A549 (cell line): ENCODE measurements at regions not wholly inside any gene's neighbourhood (a gene's known extent, or its start where the extent isn't known, plus 50 kb on each side); places are given as distances from the start of the nearest gene placed in this dataset.

Experiments used
- ATAC-seq, 2 experiments: fragments of 200-7000 bp in 1 of 2; fragments of >200 bp in 1 of 2; cut with Nextera tagmentation in 1 of 2; cut with Tn5 transposase in 1 of 2; 3 replicates each; pipeline versions ENCODE4 v1.8.0 to v1.9.1; 2018 to 2020; ENCODE audit warnings: mild to moderate bottlenecking in 1 of 2, moderate library complexity in 1 of 2
- CTCF ChIA-PET: fragments of 300-600 bp; sonication (Branson Sonifier 250); formaldehyde crosslinking; extraction: SDS; loops from one replicate; lab custom pipeline; 2021; ENCODE audit warnings: antibody characterized with exemption, inconsistent platforms; lab: Yijun Ruan, JAX
- POLR2A ChIA-PET: fragments of 350-600 bp; formaldehyde crosslinking; extraction: SDS; loops from one replicate; lab custom pipeline; 2021; ENCODE audit warnings: antibody characterized with exemption, inconsistent platforms; lab: Yijun Ruan, JAX
- DNase-seq, 2 experiments: peaks; one replicate each; pipeline versions ENCODE4 v3.0.0 to v3.0.0-alpha.2; 2011 to 2016; ENCODE audit warnings: low read depth in 1 of 2, low spot score in 1 of 2
- FAIRE-seq: peaks from 2 replicates; lab custom pipeline; 2011; peaks lifted over from hg19 to GRCh38; lab: Jason Lieb, UNC
- H3K27ac ChIP-seq, 2 experiments: fragments of >200 bp; sonication (Bioruptor Twin); formaldehyde crosslinking; 3 replicates each; pipeline ENCODE4 v1.5.1; 2016 to 2017
- H3K4me1 ChIP-seq: fragments of >200 bp; sonication (Bioruptor Twin); formaldehyde crosslinking; 3 replicates; pipeline ENCODE4 v1.6.1; 2016
- H3K4me2 ChIP-seq: fragments of >200 bp; sonication (Bioruptor Twin); formaldehyde crosslinking; 3 replicates; pipeline ENCODE4 v1.6.1; 2016
- H3K4me3 ChIP-seq: fragments of >200 bp; sonication (Bioruptor Twin); formaldehyde crosslinking; 3 replicates; pipeline ENCODE4 v1.5.1; 2016
- H3K9me3 ChIP-seq: fragments of >200 bp; sonication (Bioruptor Twin); formaldehyde crosslinking; 3 replicates; pipeline ENCODE4 v1.6.1; 2016
- BCL3 ChIP-seq: fragments of >200 bp; sonication (Bioruptor Twin); formaldehyde crosslinking; IDR thresholded peaks from 3 replicates; pipeline ENCODE4 v1.6.1; 2016
- BHLHE40 ChIP-seq: IDR thresholded peaks from 2 replicates; pipeline ENCODE4 v1.6.1; 2012; ENCODE audit warnings: low read depth, low read length, inconsistent platforms
- CBX2 ChIP-seq: fragments of 200-600 bp; sonication (generic); IDR thresholded peaks from 2 replicates; pipeline ENCODE4 v1.6.1; 2016; ENCODE audit warnings: low read depth, mild to moderate bottlenecking, borderline replicate concordance
- CHD2 ChIP-seq: fragments of 150-350 bp; IDR thresholded peaks from 2 replicates; pipeline ENCODE4 v1.6.1; 2014; ENCODE audit warnings: low read length; ENCODE audit not compliant: partially characterized antibody
- EHF ChIP-seq: fragments of 250-450 bp; sonication (Bioruptor Pico); IDR thresholded peaks from 2 replicates; pipeline ENCODE4 v1.5.0; 2020; ENCODE audit warnings: mild to moderate bottlenecking
- ELK1 ChIP-seq: fragments of 150-350 bp; IDR thresholded peaks from 2 replicates; pipeline ENCODE4 v1.6.1; 2014; ENCODE audit warnings: low read depth, mild to moderate bottlenecking, low read length
- ESRRA ChIP-seq: fragments of 150-350 bp; IDR thresholded peaks from 2 replicates; pipeline ENCODE4 v1.6.1; 2014; ENCODE audit warnings: mild to moderate bottlenecking, low read length, borderline replicate concordance
- FOSB ChIP-seq: fragments of 250-450 bp; sonication (Bioruptor Pico); IDR thresholded peaks from 2 replicates; pipeline ENCODE4 v1.5.0; 2020; ENCODE audit warnings: mild to moderate bottlenecking, moderate library complexity
- FOXS1 ChIP-seq: fragments of 250-450 bp; sonication (Bioruptor Pico); IDR thresholded peaks from 2 replicates; pipeline ENCODE4 v1.5.0; 2020; ENCODE audit warnings: mild to moderate bottlenecking, moderate library complexity
- HDAC2 ChIP-seq: fragments of 200-600 bp; sonication (generic); IDR thresholded peaks from 2 replicates; pipeline ENCODE4 v1.6.1; 2016
- HES2 ChIP-seq: fragments of >200 bp; sonication (Bioruptor Twin); formaldehyde crosslinking; IDR thresholded peaks from 2 replicates; pipeline ENCODE4 v1.6.1; 2016
- HEYL ChIP-seq: fragments of 250-450 bp; sonication (Bioruptor Pico); IDR thresholded peaks from 2 replicates; pipeline ENCODE4 v1.8.0; 2021; ENCODE audit warnings: mild to moderate bottlenecking, moderate library complexity
- HOXA7 ChIP-seq: fragments of 250-450 bp; sonication (Bioruptor Pico); IDR thresholded peaks from 2 replicates; pipeline ENCODE4 v1.5.0; 2020; ENCODE audit warnings: mild to moderate bottlenecking, moderate library complexity
- JUNB ChIP-seq: fragments of >200 bp; sonication (Bioruptor Twin); formaldehyde crosslinking; IDR thresholded peaks from 2 replicates; pipeline ENCODE4 v1.6.1; 2016
- KDM5A ChIP-seq: fragments of 200-600 bp; sonication (generic); IDR thresholded peaks from 2 replicates; pipeline ENCODE4 v1.6.1; 2016; ENCODE audit warnings: antibody characterized with exemption, mild to moderate bottlenecking
- MAZ ChIP-seq: fragments of 150-350 bp; IDR thresholded peaks from 2 replicates; pipeline ENCODE4 v1.6.1; 2014; ENCODE audit warnings: antibody characterized with exemption, low read depth, low read length, borderline replicate concordance
- NR3C1 ChIP-seq: fragments of >200 bp; sonication (Bioruptor Twin); formaldehyde crosslinking; IDR thresholded peaks from 3 replicates; pipeline ENCODE4 v1.6.1; 2017
- PBX3 ChIP-seq: IDR thresholded peaks from 2 replicates; pipeline ENCODE4 v1.6.1; 2012
- PHF8 ChIP-seq: fragments of 200-600 bp; sonication (generic); IDR thresholded peaks from 2 replicates; pipeline ENCODE4 v1.6.1; 2016; ENCODE audit warnings: low read depth, mild to moderate bottlenecking, antibody characterized with exemption, moderate library complexity, borderline replicate concordance
- RARB ChIP-seq: fragments of 250-450 bp; sonication (Bioruptor Pico); IDR thresholded peaks from 2 replicates; pipeline ENCODE4 v1.8.0; 2021; ENCODE audit warnings: mild to moderate bottlenecking, moderate library complexity
- RFX5 ChIP-seq: fragments of 450-650 bp; IDR thresholded peaks from 2 replicates; pipeline ENCODE4 v1.7.1; 2014; ENCODE audit warnings: antibody characterized with exemption, mild to moderate bottlenecking, moderate library complexity
- SMC3 ChIP-seq: fragments of >200 bp; sonication (Bioruptor Twin); formaldehyde crosslinking; IDR thresholded peaks from 3 replicates; pipeline ENCODE4 v1.6.1; 2018; ENCODE audit warnings: inconsistent platforms
- TFCP2L1 ChIP-seq: fragments of 250-450 bp; sonication (Bioruptor Pico); IDR thresholded peaks from 2 replicates; pipeline ENCODE4 v1.5.0; 2021; ENCODE audit warnings: mild to moderate bottlenecking
- USF2 ChIP-seq: fragments of 450-650 bp; IDR thresholded peaks from 2 replicates; pipeline ENCODE4 v1.6.1; 2014; ENCODE audit warnings: antibody characterized with exemption
- ZSCAN20 ChIP-seq: fragments of 250-450 bp; sonication (Bioruptor Pico); IDR thresholded peaks from 2 replicates; pipeline ENCODE4 v1.8.0; 2022; ENCODE audit warnings: mild to moderate bottlenecking, moderate library complexity
- WGBS: methylation state at CpG from one replicate; pipeline ENCODE4 v1.1.6; 2017; ENCODE audit errors: missing lambda C conversion rate; 5-methylcytosine and 5-hydroxymethylcytosine counted together

- H3K4me1 ChIP-seq = no peaks in the 10 kb centered on the region
- no peak for DNase-seq
- H3K4me3 ChIP-seq = no peak overlapping the region
- no peaks in the 10 kb centered on the region for H3K9me3 ChIP-seq
- ChIA-PET POLR2A (no interaction called here), CTCF (no interaction called here)
- no peak for TF ChIP-seq RARB (CRISPR knock-in tag)
- no peak for TF ChIP-seq SMC3
- no peak for TF ChIP-seq HES2
- TF ChIP-seq RFX5 = no peak
- TF ChIP-seq BCL3 = no peak
- no peak for TF ChIP-seq NR3C1
- TF ChIP-seq HEYL = no peak
- no peak for TF ChIP-seq KDM5A
- TF ChIP-seq ESRRA = no peak
- TF ChIP-seq PHF8 = no peak
- ATAC-seq = no peak
- WGBS = 37% methylated on average over 1 of the region's 1 CpG
- no peak for FAIRE-seq
- no peak overlapping the region for H3K27ac ChIP-seq
- no peak overlapping the region for H3K4me2 ChIP-seq
Measured at GRCh38 chr2:184410160-184410559, 188.2 kb upstream of the ZNF804A start.

- Histone ChIP-seq H3K4me3 (no peak overlapping the region), H3K9me3 (no peaks in the 10 kb centered on the region), H3K4me1 (no peaks in the 10 kb centered on the region), H3K27ac (no peak overlapping the region), H3K4me2 (no peak overlapping the region)
- ChIA-PET POLR2A (no interaction called here), CTCF (no interaction called here)
- no peak for FAIRE-seq
- WGBS = 39% methylated on average over 2 of the region's 2 CpGs
- DNase-seq = no peak
- no peak for ATAC-seq
- TF ChIP-seq FOSB (no peak), FOXS1 (CRISPR knock-in tag) (no peak), CHD2 (no peak), ELK1 (no peak), MAZ (no peak), RFX5 (no peak), CBX2 (no peak), PBX3 (no peak), HOXA7 (no peak)
- TF ChIP-seq, all 56 proteins: peak for 0
Measured at GRCh38 chr2:184413221-184413620, 185.1 kb upstream of the ZNF804A start.

GRCh38 chr2:184413671-184414229, 184.6 kb upstream of the ZNF804A start:
- CTCF ChIA-PET = no interaction called here
- 65% methylated on average over 1 of the region's 1 CpG for WGBS

More at GRCh38 chr2:184413671-184414229, 184.6 kb upstream of the ZNF804A start:
- no peaks in the 10 kb centered on the region for H3K9me3 ChIP-seq
- DNase-seq = no peak
- no peak overlapping the region for H3K27ac ChIP-seq
- H3K4me2 ChIP-seq = no peak overlapping the region
- no peak for FAIRE-seq
- H3K4me1 ChIP-seq = no peaks in the 10 kb centered on the region
- H3K4me3 ChIP-seq = no peak overlapping the region
- POLR2A ChIA-PET = no interaction called here
- no peak for ATAC-seq
- no peak for TF ChIP-seq ZSCAN20
- no peak for TF ChIP-seq USF2
- no peak for TF ChIP-seq TFCP2L1
- no peak for TF ChIP-seq JUNB
- no peak for TF ChIP-seq MAZ
- no peak for TF ChIP-seq EHF (CRISPR knock-in tag)
- no peak for TF ChIP-seq KDM5A
- no peak for TF ChIP-seq BHLHE40
- TF ChIP-seq HDAC2 = no peak
